Activated B cell treated with CpG ODN at 0.5 μM for 24 hours (primary cell): ENCODE measurements at regions not wholly inside any gene's neighbourhood (a gene's known extent, or its start where the extent isn't known, plus 50 kb on each side); places are given as distances from the start of the nearest gene placed in this dataset.

ENCODE experiments used
- ATAC-seq: fragments of 200-7000 bp; cut with Tn5 transposase; one replicate; pipeline ENCODE4 v1.10.0; 2021; ENCODE audit warnings: low read depth, mild to moderate bottlenecking, moderate library complexity
- CTCF ChIA-PET: fragments of 350-600 bp; sonication (Branson Sonifier 250); formaldehyde crosslinking; loops from one replicate; lab custom pipeline; 2021; ENCODE audit warnings: antibody characterized with exemption; lab: Charles Lee
- POLR2A ChIA-PET: fragments of 350-600 bp; sonication (Branson Sonifier 250); formaldehyde crosslinking; loops from one replicate; lab custom pipeline; 2021; ENCODE audit warnings: antibody characterized with exemption; lab: Charles Lee
- DNase-seq: peaks from one replicate; pipeline ENCODE4 v3.0.0; 2022
- H3K27ac Mint-ChIP-seq: one replicate; pipeline ENCODE4 v1.8.0; 2020; ENCODE audit warnings: mixed read lengths
- H3K27me3 Mint-ChIP-seq: one replicate; pipeline ENCODE4 v1.8.0; 2021; ENCODE audit warnings: mixed read lengths
- H3K36me3 Mint-ChIP-seq: one replicate; pipeline ENCODE4 v1.8.0; 2021; ENCODE audit warnings: low read depth, mixed read lengths
- H3K4me1 Mint-ChIP-seq: one replicate; pipeline ENCODE4 v1.8.0; 2021; ENCODE audit warnings: mixed read lengths
- H3K4me3 Mint-ChIP-seq: one replicate; pipeline ENCODE4 v1.8.0; 2020; ENCODE audit warnings: mild to moderate bottlenecking, mixed read lengths
- H3K9me3 Mint-ChIP-seq: one replicate; pipeline ENCODE4 v1.8.0; 2020; ENCODE audit warnings: mixed read lengths
- intact Hi-C: fragments of 100-400 bp; cut with micrococcal nuclease; formaldehyde crosslinking; loops from one replicate; pipeline ENCODE4 v1.15.1; 2024
- TF ChIP-seq, protein P1 (sequence below): fragments of 200-600 bp; IDR thresholded peaks from one replicate; pipeline ENCODE4 v1.8.0; 2022; ENCODE audit warnings: antibody characterized with exemption, mild to moderate bottlenecking

DNA sequence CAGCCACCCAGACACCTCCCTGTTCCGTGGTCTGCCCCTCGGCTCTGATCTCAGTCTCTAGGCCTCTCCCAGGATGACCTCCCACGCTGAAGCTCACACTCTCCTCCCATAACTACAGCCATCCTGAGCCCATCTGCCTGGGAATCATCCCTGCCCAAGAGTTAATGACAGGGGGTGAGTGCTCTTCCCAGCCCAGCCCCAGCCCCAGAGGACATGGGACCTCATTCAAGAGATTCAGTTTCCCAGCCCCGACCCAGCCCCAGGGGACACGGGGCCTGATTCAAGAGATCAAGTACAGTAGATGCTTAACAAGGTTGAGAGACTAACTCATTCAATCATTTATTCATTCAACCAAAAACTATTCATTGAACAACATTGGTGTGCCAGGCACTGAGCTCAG is 272.0 kb downstream of the XXYLT1 start:
- ChIA-PET CTCF (interaction anchor here (2.0 kb wide), 2 partner anchors 108 to 316 kb away, joined by 5 to 7 read pairs; no protein-coding TSS in a partner anchor), POLR2A (no interaction called here)
- intact Hi-C loops = no loop called here
- Mint-ChIP-seq H3K4me3 (no peak overlapping the region), H3K27ac (no peak overlapping the region), H3K27me3 (no peaks in the 10 kb centered on the region), H3K36me3 (no peaks in the 10 kb centered on the region), H3K9me3 (no peaks in the 10 kb centered on the region), H3K4me1 (peaks cover 22% of the 10 kb centered on the region)
- TF ChIP-seq, protein P1, sequence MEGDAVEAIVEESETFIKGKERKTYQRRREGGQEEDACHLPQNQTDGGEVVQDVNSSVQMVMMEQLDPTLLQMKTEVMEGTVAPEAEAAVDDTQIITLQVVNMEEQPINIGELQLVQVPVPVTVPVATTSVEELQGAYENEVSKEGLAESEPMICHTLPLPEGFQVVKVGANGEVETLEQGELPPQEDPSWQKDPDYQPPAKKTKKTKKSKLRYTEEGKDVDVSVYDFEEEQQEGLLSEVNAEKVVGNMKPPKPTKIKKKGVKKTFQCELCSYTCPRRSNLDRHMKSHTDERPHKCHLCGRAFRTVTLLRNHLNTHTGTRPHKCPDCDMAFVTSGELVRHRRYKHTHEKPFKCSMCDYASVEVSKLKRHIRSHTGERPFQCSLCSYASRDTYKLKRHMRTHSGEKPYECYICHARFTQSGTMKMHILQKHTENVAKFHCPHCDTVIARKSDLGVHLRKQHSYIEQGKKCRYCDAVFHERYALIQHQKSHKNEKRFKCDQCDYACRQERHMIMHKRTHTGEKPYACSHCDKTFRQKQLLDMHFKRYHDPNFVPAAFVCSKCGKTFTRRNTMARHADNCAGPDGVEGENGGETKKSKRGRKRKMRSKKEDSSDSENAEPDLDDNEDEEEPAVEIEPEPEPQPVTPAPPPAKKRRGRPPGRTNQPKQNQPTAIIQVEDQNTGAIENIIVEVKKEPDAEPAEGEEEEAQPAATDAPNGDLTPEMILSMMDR = no peak
- no peak for ATAC-seq
- DNase-seq = no peak

DNA sequence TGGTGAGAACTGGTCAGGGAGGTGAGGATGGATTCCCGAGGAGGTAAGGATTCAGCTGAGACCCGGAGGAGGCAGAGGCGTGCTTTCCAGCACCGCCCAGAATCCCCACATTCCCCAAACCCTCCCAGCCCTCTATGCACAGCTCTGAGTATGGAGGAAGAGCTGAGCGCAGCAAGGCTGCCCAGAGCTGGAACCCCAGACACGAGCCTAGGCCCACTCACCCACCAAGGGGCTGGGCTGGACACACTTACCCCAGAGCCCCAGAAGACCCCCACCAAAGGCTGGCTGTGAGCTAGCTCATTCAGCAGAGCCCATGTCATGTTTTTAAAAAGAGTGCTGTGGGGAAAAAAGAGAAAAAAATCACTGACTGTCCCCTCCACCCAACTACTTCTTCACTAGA is 271.5 kb downstream of the XXYLT1 start:
- Mint-ChIP-seq H3K9me3 (no peaks in the 10 kb centered on the region), H3K4me3 (no peak overlapping the region), H3K27ac (no peak overlapping the region), H3K27me3 (no peaks in the 10 kb centered on the region), H3K36me3 (no peaks in the 10 kb centered on the region), H3K4me1 (peaks cover 22% of the 10 kb centered on the region)
- ChIA-PET POLR2A (no interaction called here), CTCF (interaction anchor here (2.0 kb wide), 2 partner anchors 107 to 317 kb away, joined by 5 to 7 read pairs; no protein-coding TSS in a partner anchor)
- intact Hi-C loops = no loop called here
- TF ChIP-seq, protein P1 = no peak
- no peak for DNase-seq
- no peak for ATAC-seq

DNA sequence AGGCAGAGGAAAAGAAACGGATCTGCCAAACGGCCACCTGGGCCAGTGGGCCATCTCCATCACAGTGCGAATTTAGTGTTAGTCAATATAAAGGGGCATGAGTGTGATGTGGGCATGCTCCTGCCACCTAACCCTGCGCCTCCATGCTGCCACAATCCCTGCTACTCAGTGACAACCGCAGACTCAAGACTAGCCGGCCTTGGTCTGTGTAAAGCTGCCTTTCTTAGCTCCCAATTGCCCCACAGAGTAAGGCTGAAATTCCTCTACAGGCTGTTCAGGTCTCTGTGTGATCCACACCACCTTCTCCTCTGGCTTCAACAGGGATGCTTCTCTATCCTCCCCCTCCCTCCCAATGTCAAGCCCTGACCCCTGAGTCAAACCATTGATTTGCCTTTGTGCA is 269.7 kb downstream of the XXYLT1 start:
- ChIA-PET CTCF (interaction anchor here (0.6 to 3.2 kb wide), 9 partner anchors 55 to 330 kb away, joined by 3 to 31 read pairs (median 4); no protein-coding TSS in a partner anchor), POLR2A (interaction anchor here (0.8 to 1.2 kb wide), 2 partner anchors 257 to 313 kb away, joined by 3 to 4 read pairs; no protein-coding TSS in a partner anchor)
- Mint-ChIP-seq H3K27me3 (no peaks in the 10 kb centered on the region), H3K36me3 (no peaks in the 10 kb centered on the region), H3K4me1 (peaks cover 22% of the 10 kb centered on the region), H3K4me3 (no peak overlapping the region), H3K9me3 (no peaks in the 10 kb centered on the region), H3K27ac (no peak overlapping the region)
- ATAC-seq (no peak), DNase-seq (no peak)
- intact Hi-C loops = no loop called here
- TF ChIP-seq, protein P1 = no peak

DNA sequence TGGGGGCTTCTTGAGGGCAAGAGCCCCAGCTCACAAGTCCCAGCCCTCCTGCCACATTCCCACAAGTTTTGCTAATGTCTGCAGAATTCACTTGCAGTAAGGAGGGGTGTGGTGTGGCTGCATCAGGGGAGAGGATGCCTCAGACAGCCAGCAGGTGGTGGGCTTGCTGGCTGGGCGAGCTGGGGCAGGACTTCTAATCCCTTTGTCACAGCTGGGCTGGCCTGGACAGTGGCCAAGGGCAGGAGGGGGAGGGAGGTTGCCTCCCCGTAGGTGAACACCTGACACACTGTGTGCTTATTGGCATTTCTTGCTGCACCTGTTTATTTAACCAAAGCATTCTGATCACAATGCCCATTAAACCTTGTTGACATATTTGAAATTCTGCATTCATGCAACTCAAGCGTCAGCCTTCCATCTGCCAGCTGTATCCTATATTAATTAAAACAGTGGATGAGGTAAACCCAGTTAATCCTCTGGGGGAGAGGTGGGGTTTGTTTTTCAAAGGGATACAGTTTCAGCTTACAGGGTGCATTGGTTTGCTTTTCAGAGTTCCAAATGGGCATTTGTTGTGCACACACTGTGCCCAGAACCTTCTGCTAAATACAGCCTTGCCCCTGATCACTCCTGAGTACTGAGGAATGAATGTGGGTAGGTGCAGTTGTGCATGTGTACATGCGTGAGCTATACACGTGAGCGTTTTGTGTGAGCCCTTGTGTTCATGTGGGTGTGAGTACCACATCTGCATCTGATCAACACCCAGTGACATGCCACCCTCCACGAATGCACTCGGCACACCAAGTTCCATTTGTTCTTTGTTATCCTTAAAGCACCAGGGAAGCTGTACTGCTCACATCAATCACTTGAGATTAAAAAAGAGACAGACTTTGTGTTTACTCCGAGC is 268.7 kb downstream of the XXYLT1 start:
- Mint-ChIP-seq H3K27me3 (no peaks in the 10 kb centered on the region), H3K9me3 (no peaks in the 10 kb centered on the region), H3K36me3 (no peaks in the 10 kb centered on the region), H3K4me1 (peaks cover 31% of the 10 kb centered on the region), H3K27ac (no peak overlapping the region), H3K4me3 (no peak overlapping the region)
- TF ChIP-seq, protein P1 = no peak
- intact Hi-C loops = loop anchor here (1.0 kb wide), 3 partner anchors 104 to 320 kb away; no protein-coding TSS in a partner anchor
- DNase-seq (no peak), ATAC-seq (peak; percentile 79)
- ChIA-PET POLR2A (interaction anchor here (0.5 to 2.0 kb wide), 5 partner anchors 92 to 320 kb away, joined by 3 to 7 read pairs (median 4); no protein-coding TSS in a partner anchor), CTCF (interaction anchor here (0.6 to 3.2 kb wide), 14 partner anchors 29 to 330 kb away, joined by 3 to 31 read pairs (median 3); partner anchors contain the start of gene LSG1)
